KMS-11 (cell line): ENCODE measurements at regions not wholly inside any gene's neighbourhood (a gene's known extent, or its start where the extent isn't known, plus 50 kb on each side); places are given as distances from the start of the nearest gene placed in this dataset.
"Not testable (repeated sequence)": the region's sequence is repeated elsewhere in the genome, so short reads cannot be mapped to it uniquely, and the experiment has no call there.

Source experiments
- H2AFZ ChIP-seq: fragments of 200-600 bp; sonication (generic); 2 replicates; pipeline ENCODE4 v1.6.1; 2016; ENCODE audit warnings: antibody characterized with exemption, mixed run types, low read depth
- H3K27ac ChIP-seq: fragments of 200-600 bp; sonication (generic); 2 replicates; pipeline ENCODE4 v1.6.1; 2016; ENCODE audit warnings: mild to moderate bottlenecking, mixed run types
- H3K27me3 ChIP-seq: fragments of 200-600 bp; sonication (generic); 2 replicates; pipeline ENCODE4 v1.6.1; 2017; ENCODE audit warnings: mild to moderate bottlenecking, low read depth, mixed run types, moderate library complexity; ENCODE audit not compliant: insufficient read depth
- H3K36me3 ChIP-seq: fragments of 200-600 bp; sonication (generic); 2 replicates; pipeline ENCODE4 v1.6.1; 2017; ENCODE audit warnings: mild to moderate bottlenecking, mixed run types; ENCODE audit not compliant: insufficient read depth
- H3K4me1 ChIP-seq: fragments of 200-600 bp; sonication (generic); 2 replicates; pipeline ENCODE4 v1.6.1; 2016; ENCODE audit warnings: mild to moderate bottlenecking, low read depth, mixed run types; ENCODE audit not compliant: poor library complexity, severe bottlenecking
- H3K4me2 ChIP-seq: fragments of 200-600 bp; sonication (generic); 2 replicates; pipeline ENCODE4 v1.7.0; 2016; ENCODE audit warnings: mild to moderate bottlenecking, mixed run types
- H3K4me3 ChIP-seq: fragments of 200-600 bp; sonication (generic); IDR thresholded peaks from 2 replicates; pipeline ENCODE4 v1.6.1; 2017; ENCODE audit warnings: low read depth, low read length, mixed read lengths; ENCODE audit not compliant: insufficient read depth
- H3K79me2 ChIP-seq: fragments of 200-600 bp; sonication (generic); 2 replicates; pipeline ENCODE4 v1.6.1; 2016; ENCODE audit warnings: low read depth, mixed run types; ENCODE audit not compliant: insufficient read depth
- H3K9ac ChIP-seq: fragments of 200-600 bp; sonication (generic); 2 replicates; pipeline ENCODE4 v1.6.1; 2016; ENCODE audit warnings: mild to moderate bottlenecking, mixed run types
- H4K20me1 ChIP-seq: fragments of 200-600 bp; sonication (generic); 2 replicates; pipeline ENCODE4 v1.6.1; 2016; ENCODE audit warnings: mild to moderate bottlenecking, mixed run types; ENCODE audit not compliant: insufficient read depth
- TF ChIP-seq, protein P1 (sequence below): fragments of 200-600 bp; sonication (generic); conservative IDR thresholded peaks from 2 replicates; pipeline ENCODE4 v1.6.1; 2017; ENCODE audit warnings: low read depth, mild to moderate bottlenecking, antibody characterized with exemption, low read length, moderate library complexity, mixed read lengths

DNA sequence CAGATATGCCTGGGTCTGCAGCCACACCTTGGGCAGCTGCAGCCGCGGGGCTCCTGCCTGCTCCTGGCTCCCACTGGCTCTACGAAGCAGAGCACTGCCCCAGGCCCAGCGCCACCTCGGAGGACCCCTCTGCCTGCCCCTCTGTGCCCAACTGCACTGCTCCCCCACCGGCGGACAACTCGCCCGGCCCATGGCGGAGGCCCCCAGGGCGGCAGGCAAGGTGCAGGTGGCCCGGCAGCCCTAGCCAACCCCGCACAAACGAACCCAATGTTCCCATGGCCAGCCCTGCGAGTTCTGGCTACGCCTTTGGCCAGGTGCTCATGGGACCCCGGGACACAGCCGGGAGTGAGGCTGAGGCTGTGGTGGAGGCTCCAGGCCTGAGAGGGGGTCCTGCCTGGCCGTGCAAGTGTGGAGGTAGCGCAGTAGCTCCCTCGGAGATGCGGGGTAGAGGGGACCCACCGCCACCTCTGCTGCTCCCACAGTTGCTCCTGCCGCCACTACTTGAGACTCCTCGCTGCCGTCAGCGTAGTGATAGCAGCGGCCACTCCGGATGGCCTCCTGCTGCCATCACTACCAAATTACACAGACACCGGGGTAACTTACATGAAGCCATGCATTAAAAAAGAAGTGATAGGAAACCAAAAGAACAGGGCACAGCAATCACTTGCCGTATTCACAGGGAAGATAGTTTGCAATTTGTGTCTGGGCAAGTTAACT lies 97.3 kb upstream of the SP4 start:
- Histone ChIP-seq H3K9ac (no peak overlapping the region), H3K27ac (no peak overlapping the region), H2AFZ (no peak overlapping the region), H3K4me2 (no peak overlapping the region), H3K4me3 (no peak overlapping the region), H3K79me2 (no peaks in the 10 kb centered on the region), H3K27me3 (no peaks in the 10 kb centered on the region), H4K20me1 (no peaks in the 10 kb centered on the region), H3K36me3 (no peaks in the 10 kb centered on the region), H3K4me1 (no peaks in the 10 kb centered on the region)
- TF ChIP-seq, protein P1, sequence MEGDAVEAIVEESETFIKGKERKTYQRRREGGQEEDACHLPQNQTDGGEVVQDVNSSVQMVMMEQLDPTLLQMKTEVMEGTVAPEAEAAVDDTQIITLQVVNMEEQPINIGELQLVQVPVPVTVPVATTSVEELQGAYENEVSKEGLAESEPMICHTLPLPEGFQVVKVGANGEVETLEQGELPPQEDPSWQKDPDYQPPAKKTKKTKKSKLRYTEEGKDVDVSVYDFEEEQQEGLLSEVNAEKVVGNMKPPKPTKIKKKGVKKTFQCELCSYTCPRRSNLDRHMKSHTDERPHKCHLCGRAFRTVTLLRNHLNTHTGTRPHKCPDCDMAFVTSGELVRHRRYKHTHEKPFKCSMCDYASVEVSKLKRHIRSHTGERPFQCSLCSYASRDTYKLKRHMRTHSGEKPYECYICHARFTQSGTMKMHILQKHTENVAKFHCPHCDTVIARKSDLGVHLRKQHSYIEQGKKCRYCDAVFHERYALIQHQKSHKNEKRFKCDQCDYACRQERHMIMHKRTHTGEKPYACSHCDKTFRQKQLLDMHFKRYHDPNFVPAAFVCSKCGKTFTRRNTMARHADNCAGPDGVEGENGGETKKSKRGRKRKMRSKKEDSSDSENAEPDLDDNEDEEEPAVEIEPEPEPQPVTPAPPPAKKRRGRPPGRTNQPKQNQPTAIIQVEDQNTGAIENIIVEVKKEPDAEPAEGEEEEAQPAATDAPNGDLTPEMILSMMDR, result no peak

DNA sequence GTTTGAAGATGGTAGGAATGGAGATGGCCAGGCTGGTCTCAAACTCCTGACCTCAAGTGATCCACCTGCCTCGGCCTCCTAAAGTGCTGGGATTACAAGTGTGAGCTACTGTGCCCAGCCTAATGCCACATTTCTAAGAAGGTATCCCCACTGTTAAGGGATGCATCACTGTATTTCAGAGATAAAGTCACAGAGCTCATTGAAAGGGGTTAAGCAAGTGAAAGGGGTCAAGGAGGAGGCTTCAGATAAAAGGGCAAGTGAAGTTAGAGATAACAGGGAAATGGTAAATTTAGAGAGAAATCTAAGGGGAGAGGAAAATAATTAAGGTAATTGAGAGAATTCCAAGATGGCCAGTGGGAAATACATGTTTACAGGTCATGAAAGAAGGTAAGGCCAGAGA lies 93.0 kb upstream of the SP4 start:
- Histone ChIP-seq H3K4me1 (no peaks in the 10 kb centered on the region), H3K27ac (no peak overlapping the region), H3K27me3 (no peaks in the 10 kb centered on the region), H3K4me3 (no peak overlapping the region), H3K79me2 (no peaks in the 10 kb centered on the region), H3K4me2 (no peak overlapping the region), H3K36me3 (no peaks in the 10 kb centered on the region), H3K9ac (no peak overlapping the region), H4K20me1 (no peaks in the 10 kb centered on the region), H2AFZ (no peak overlapping the region)
- TF ChIP-seq, protein P1, result no peak

DNA sequence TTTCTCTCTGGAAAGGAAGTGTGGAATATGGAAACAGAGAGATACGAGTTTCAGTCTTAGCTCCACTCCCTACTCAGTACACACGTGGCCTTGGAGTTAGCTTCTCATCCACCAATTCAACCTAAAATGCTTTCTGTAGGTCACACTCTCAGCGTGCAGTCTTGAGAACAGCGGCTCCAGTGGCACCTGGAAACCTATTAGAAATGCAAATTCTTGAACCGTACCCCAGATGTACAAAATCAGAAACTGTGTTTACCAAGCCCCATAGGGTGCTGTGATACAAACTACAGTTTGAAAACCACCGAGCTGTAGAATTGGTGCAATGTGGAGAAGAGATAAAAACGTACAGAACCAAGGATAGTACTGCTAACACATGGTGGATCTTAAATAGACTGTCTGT lies 91.1 kb upstream of the SP4 start:
- H2AFZ ChIP-seq, result no peak overlapping the region
- TF ChIP-seq, protein P1, result no peak
- no peak overlapping the region for H3K4me3 ChIP-seq
- H3K27me3 ChIP-seq, result no peaks in the 10 kb centered on the region
- no peaks in the 10 kb centered on the region for H4K20me1 ChIP-seq
- no peak overlapping the region for H3K9ac ChIP-seq
- no peak overlapping the region for H3K27ac ChIP-seq
- no peaks in the 10 kb centered on the region for H3K36me3 ChIP-seq
- H3K4me2 ChIP-seq, result no peak overlapping the region
- no peaks in the 10 kb centered on the region for H3K4me1 ChIP-seq
- no peaks in the 10 kb centered on the region for H3K79me2 ChIP-seq

DNA sequence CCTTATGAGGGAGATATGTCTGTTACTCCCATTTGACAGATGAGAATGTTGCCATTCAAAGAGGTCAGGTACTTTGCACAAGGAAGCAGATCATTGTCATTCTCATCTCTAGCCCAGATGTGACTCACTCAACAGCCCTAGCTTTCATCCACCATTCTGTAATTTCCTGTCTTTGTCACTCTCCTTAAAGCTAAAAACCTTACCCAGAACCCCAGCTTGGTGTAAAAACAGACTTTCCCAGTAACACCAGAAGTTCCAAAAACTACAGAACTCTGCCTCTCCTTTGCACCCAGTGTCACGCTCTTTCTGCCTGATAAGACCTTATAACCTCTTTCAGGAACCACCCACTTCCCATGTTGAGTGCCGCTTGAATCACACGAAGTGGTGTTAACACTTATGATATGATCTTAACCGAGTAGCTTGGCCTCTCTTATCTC lies 89.1 kb upstream of the SP4 start:
- H3K36me3 ChIP-seq, result no peaks in the 10 kb centered on the region
- H3K4me3 ChIP-seq, result no peak overlapping the region
- no peaks in the 10 kb centered on the region for H4K20me1 ChIP-seq
- H3K27me3 ChIP-seq, result no peaks in the 10 kb centered on the region
- H3K9ac ChIP-seq, result no peak overlapping the region
- no peak overlapping the region for H2AFZ ChIP-seq
- TF ChIP-seq, protein P1, result no peak
- H3K4me2 ChIP-seq, result no peak overlapping the region
- no peaks in the 10 kb centered on the region for H3K79me2 ChIP-seq
- no peaks in the 10 kb centered on the region for H3K4me1 ChIP-seq
- H3K27ac ChIP-seq, result no peak overlapping the region

DNA sequence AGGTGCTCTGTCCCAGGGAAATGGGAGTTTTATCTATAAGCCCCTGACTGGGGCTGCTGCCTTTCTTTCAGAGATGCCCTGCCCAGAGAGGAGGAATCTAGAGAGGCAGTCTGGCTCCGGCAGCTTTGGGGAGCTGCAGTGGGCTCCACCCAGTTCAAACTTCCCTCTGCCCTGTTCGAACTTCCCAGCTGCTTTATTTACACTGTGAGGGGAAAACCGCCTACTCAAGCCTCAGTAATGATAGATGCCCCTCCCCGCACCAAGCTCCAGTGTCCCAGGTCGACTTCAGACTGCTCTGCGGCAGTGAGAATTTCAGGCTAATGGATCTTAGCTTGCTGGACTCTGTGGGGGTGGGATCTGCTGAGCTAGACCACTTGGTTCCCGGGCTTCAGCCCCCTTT lies 83.0 kb upstream of the SP4 start:
- not testable (repeated sequence) for H3K9ac ChIP-seq, H3K36me3 ChIP-seq, H3K4me2 ChIP-seq, H3K4me3 ChIP-seq, H3K79me2 ChIP-seq, H3K27me3 ChIP-seq, H3K4me1 ChIP-seq, H4K20me1 ChIP-seq, H3K27ac ChIP-seq, H2AFZ ChIP-seq
